Cardiac muscle cell (in vitro differentiated cells and primary cell): ENCODE measurements at regions not wholly inside any gene's neighbourhood (a gene's known extent, or its start where the extent isn't known, plus 50 kb on each side); places are given as distances from the start of the nearest gene placed in this dataset.
"Not testable (repeated sequence)": the region's sequence is repeated elsewhere in the genome, so short reads cannot be mapped to it uniquely, and the experiment has no call there.

Source experiments
- DNase-seq, 2 donors: peaks; one replicate each; pipeline versions ENCODE4 v3.0.0 to v3.0.0-alpha.2; 2010 to 2017; ENCODE audit warnings: low read depth in 1 of 2, low spot score in 1 of 2
- H3K27ac ChIP-seq: fragments of 200-600 bp; sonication (generic); 2 replicates; pipeline ENCODE4 v1.5.1; 2016
- H3K27me3 ChIP-seq: fragments of 200-600 bp; sonication (generic); 2 replicates; pipeline ENCODE4 v1.6.0; 2016; ENCODE audit warnings: control low read depth
- H3K36me3 ChIP-seq: fragments of 200-600 bp; sonication (generic); 2 replicates; pipeline ENCODE4 v1.5.1; 2016; ENCODE audit warnings: control low read depth
- H3K4me1 ChIP-seq: fragments of 200-600 bp; sonication (generic); 2 replicates; pipeline ENCODE4 v1.8.1; 2017; ENCODE audit warnings: low read depth, mild to moderate bottlenecking, mixed run types
- H3K4me3 ChIP-seq: fragments of 200-600 bp; sonication (generic); 2 replicates; pipeline ENCODE4 v1.5.1; 2016; ENCODE audit warnings: mild to moderate bottlenecking
- H3K9me3 ChIP-seq: fragments of 200-600 bp; sonication (generic); 2 replicates; pipeline ENCODE4 v1.5.1; 2017; ENCODE audit warnings: low read depth, mild to moderate bottlenecking, control low read depth
- TF ChIP-seq, protein P1 (sequence below): IDR thresholded peaks from 2 replicates; pipeline ENCODE4 v1.5.1; 2012; ENCODE audit warnings: low read depth, mild to moderate bottlenecking, low read length

DNA sequence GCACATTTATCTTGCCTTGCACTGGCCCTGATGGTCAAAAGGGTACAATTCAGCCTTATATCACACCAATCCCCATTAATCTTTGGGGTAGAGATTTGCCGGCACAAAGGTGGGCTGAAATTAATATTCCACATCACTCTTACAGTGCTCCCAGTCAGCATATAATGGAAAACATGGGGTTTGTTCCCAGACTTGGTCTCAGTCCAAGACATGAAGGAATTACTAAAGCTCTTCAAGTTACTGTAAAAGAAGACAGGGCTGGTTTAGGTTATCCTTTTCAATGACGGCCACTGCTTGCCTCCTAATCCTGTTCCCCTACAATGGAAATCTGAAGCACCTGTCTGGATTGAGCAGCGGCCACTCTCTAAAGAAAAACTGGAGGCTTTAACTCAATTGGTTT, 160.7 kb downstream of the IER5 start:
- TF ChIP-seq, protein P1, sequence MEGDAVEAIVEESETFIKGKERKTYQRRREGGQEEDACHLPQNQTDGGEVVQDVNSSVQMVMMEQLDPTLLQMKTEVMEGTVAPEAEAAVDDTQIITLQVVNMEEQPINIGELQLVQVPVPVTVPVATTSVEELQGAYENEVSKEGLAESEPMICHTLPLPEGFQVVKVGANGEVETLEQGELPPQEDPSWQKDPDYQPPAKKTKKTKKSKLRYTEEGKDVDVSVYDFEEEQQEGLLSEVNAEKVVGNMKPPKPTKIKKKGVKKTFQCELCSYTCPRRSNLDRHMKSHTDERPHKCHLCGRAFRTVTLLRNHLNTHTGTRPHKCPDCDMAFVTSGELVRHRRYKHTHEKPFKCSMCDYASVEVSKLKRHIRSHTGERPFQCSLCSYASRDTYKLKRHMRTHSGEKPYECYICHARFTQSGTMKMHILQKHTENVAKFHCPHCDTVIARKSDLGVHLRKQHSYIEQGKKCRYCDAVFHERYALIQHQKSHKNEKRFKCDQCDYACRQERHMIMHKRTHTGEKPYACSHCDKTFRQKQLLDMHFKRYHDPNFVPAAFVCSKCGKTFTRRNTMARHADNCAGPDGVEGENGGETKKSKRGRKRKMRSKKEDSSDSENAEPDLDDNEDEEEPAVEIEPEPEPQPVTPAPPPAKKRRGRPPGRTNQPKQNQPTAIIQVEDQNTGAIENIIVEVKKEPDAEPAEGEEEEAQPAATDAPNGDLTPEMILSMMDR: no peak
- H3K27me3 ChIP-seq: no peaks in the 10 kb centered on the region

DNA sequence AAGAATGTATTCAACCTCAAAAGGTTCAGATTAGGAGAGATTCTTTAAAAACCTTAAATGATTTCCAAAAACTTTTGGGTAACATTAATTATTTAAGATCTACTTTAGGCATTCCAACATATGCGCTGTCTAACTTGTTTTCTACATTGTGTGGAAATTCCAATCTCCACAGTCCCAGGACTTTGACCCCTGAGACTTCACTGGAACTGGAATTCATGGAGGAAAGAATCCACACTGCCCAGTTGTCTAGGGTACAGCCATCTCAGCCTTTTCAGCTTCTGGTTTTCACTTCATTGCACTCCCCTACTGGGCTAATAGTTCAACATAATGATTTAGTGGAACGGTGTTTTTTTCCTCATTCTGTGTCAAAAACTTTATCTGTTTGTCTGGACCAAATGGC, 161.5 kb downstream of the IER5 start:
- Histone ChIP-seq H3K27ac (no peak overlapping the region), H3K27me3 (no peaks in the 10 kb centered on the region), H3K4me3 (no peak overlapping the region), H3K36me3 (no peaks in the 10 kb centered on the region), H3K9me3 (no peaks in the 10 kb centered on the region), H3K4me1 (no peaks in the 10 kb centered on the region)
- TF ChIP-seq, protein P1: no peak
- DNase-seq: no peak

More for the DNA sequence above, 160.7 kb downstream of the IER5 start:
- Histone ChIP-seq H3K4me1 (no peaks in the 10 kb centered on the region), H3K27ac (no peak overlapping the region), H3K4me3 (no peak overlapping the region), H3K36me3 (no peaks in the 10 kb centered on the region), H3K9me3 (no peaks in the 10 kb centered on the region)
- DNase-seq: no peak

DNA sequence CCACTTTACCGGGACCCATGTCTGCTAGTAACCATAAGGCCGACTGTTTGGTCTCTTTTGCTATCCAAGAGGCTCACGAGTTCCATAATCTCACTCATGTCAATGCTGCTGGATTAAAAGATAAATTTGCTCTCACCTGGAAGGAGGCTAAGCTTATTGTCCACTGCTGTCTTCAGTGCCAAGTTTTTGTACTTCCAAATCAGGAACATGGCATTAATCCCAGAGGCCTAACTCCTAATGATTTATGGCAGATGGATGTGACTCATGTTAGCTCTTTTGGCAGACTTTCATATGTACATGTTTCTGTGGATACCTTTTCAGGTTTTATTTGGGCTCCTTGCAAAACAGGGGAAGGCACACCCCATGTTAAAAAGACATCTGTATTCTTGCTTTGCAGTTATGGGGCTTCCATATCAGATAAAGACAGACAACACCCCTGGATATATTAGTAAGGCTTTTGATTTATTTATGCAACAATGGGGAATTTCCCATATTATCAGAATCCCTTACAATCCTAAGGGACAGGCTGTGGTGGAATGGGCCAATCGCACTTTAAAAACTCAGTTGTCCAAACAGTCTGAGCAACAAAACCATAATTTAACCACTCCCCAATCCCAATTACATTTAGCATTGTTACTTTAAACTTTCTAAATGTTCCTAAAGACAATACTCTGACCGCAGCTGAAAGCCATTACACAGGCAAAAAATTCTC, 162.7 kb downstream of the IER5 start:
- no peaks in the 10 kb centered on the region for H3K9me3 ChIP-seq
- no peak overlapping the region for H3K27ac ChIP-seq
- H3K27me3 ChIP-seq: no peaks in the 10 kb centered on the region
- DNase-seq: peak in 1 of 2 donors; percentile 67
- TF ChIP-seq, protein P1: no peak
- H3K4me3 ChIP-seq: no peak overlapping the region
- H3K36me3 ChIP-seq: no peaks in the 10 kb centered on the region
- no peaks in the 10 kb centered on the region for H3K4me1 ChIP-seq

DNA sequence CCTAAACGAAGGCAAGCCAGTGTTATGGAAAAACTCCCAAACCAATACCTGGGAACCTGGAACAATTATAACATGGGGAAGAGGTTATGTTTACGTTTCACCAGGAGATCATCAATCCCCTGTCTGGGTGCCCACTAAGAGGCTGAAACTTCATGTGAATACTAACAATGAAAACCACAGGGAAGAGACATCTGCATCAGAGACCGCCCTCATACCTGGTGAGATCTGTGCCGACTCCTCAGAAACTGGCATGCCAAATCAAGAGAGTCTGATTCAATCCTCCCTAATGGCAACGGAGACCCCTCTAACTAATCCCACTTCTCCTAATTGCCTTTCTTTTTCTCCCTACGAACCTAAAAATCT, 163.2 kb downstream of the IER5 start:
- H3K4me3 ChIP-seq: no peak overlapping the region

DNA sequence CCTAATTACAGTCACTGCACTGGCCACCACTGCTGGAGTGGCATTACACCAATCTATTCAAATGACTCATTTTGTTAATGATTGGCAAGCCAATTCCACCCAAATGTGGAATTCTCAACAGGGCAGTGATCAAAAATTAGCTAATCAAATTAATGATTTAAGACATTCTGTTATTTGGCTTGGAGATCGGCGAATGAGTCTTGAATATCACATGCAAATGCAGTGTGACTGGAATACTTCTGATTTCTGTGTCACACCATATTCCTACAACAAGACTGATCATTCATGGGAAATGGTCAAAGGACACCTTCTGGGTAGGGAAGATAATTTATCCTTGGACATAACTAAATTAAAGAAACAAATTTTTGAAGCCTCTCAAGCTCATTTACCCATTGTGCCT, 165.1 kb downstream of the IER5 start:
- not testable (repeated sequence) for DNase-seq, H3K27ac ChIP-seq, H3K27me3 ChIP-seq

More for the DNA sequence above, 163.2 kb downstream of the IER5 start:
- no peaks in the 10 kb centered on the region for H3K9me3 ChIP-seq
- no peak for DNase-seq
- TF ChIP-seq, protein P1: no peak
- H3K27ac ChIP-seq: no peak overlapping the region
- no peaks in the 10 kb centered on the region for H3K36me3 ChIP-seq
- no peaks in the 10 kb centered on the region for H3K4me1 ChIP-seq
- no peaks in the 10 kb centered on the region for H3K27me3 ChIP-seq

DNA sequence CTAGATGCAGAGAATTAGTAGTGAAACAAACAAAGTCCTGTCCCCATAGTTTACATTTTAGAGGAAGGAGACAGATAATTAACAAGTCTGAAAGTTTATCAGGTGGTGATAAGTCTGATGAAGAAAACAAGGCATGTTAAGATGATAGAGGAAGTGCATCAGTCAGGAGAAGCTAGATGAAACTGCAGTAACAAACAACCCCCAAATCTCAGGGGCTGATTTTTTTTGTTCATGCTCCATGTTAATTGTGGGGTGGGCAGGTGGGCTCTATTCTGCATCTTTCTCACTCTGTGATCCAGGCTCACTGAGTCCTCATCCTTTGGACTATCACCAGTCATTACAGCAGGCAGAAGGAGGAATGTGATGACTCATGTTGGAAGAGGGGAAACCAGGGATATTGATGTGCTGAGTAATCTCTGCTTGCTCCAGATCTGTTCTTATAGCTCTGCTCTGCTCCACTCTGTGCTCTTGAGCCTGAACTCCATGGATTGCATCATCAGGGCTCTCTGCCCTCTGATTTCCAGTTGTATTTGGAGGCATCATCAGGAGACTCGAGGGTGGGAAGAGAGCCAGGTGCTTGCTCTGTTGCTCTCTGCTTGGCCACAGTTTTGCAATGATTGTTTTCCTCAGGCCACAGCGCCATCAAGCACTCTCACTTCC, 166.9 kb downstream of the IER5 start:
- Histone ChIP-seq H3K4me3 (no peak overlapping the region), H3K27ac (no peak overlapping the region), H3K27me3 (no peaks in the 10 kb centered on the region), H3K4me1 (no peaks in the 10 kb centered on the region), H3K36me3 (no peaks in the 10 kb centered on the region), H3K9me3 (no peaks in the 10 kb centered on the region)
- TF ChIP-seq, protein P1: no peak
- DNase-seq: peak in 1 of 2 donors; percentile 98

More for the DNA sequence above, 165.1 kb downstream of the IER5 start:
- H3K4me1 ChIP-seq, H3K36me3 ChIP-seq, H3K9me3 ChIP-seq, H3K4me3 ChIP-seq: not testable (repeated sequence)
